ENCODE measurements at regions not wholly inside any gene's neighbourhood (a gene's known extent, or its start where the extent isn't known, plus 50 kb on each side); places are given as distances from the start of the nearest gene placed in this dataset.

DNA sequence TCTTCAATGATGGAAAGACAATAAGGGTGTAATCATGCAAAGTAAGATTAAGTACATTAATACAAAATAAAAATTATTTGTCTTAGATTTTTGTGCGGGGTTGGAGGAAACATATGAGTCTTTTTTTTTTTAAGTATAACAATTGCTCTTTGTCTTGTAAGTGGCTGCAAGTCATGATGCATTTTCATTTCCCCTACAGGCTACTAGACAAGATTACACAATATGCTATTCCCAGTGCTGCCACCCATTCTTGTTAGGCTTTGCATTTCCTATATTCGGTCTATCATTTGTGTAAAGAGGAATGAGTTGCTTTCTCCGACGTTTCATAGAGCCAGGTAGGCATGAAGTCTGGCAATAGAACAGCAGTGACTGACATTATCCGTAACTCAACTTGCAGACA is 294.2 kb upstream of the CYLC2 start:
- Histone ChIP-seq H3K9me3 (ENCODE audit: control insufficient read depth in 2 of 3, low read length in 3 of 3) (no peaks in the 10 kb centered on the region), H3K36me3 (ENCODE audit: control insufficient read depth in 2 of 3, insufficient read depth in 3 of 3, low read length in 3 of 3) (no peaks in the 10 kb centered on the region), H3K4me1 (ENCODE audit: control insufficient read depth in 2 of 2, insufficient read depth in 2 of 2, low read length in 2 of 2) (no peaks in the 10 kb centered on the region), H3K27me3 (ENCODE audit: control insufficient read depth in 2 of 2, insufficient read depth in 2 of 2, low read length in 2 of 2) (no peaks in the 10 kb centered on the region), H3K4me3 (ENCODE audit: low read length) (no peak overlapping the region), H3K27ac (ENCODE audit: low read depth, low read length) (no peak overlapping the region)
- ATAC-seq = no peak
- H3K9me3 Mint-ChIP-seq = peaks cover 0 to 10% (median 5%) of the 10 kb centered on the region in 11 donors
- CTCF ChIA-PET = no interaction called here
- no peak overlapping the region for H3K27ac Mint-ChIP-seq
- H3K4me3 Mint-ChIP-seq = no peak overlapping the region
- POLR2A ChIA-PET = no interaction called here
- no peaks in the 10 kb centered on the region for H3K4me1 Mint-ChIP-seq
- H3K36me3 Mint-ChIP-seq = no peaks in the 10 kb centered on the region
- H3K27me3 Mint-ChIP-seq = no peaks in the 10 kb centered on the region
- no peak for DNase-seq
- intact Hi-C loops (cut with micrococcal nuclease) = no loop called here

DNA sequence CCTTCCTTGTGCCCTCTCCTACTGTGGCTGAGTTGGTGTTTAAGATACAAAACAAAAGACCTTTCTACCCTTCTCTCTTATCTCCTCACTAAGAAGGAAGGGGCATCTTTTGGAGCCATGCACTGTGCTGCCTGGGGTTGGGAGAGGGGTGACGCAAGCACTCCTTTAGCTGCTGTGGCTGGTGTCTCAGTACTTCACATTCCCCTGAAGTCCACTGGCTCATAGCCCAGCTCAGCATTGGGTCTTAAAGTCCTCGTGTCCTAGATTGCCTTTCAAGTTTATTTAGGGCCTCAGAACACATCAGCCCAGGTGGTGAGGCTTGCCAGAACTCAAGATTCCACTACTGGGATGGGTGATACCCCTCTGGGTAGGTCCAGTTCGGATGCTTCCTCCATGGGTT is 325.9 kb upstream of the CYLC2 start:
- no peak overlapping the region for H3K27ac Mint-ChIP-seq
- H3K27ac ChIP-seq (ENCODE audit: low read depth, low read length) = no peak overlapping the region
- no peaks in the 10 kb centered on the region for H3K27me3 ChIP-seq (ENCODE audit: control insufficient read depth in 2 of 2, insufficient read depth in 2 of 2, low read length in 2 of 2)
- no peaks in the 10 kb centered on the region for H3K27me3 Mint-ChIP-seq
- intact Hi-C loops (cut with micrococcal nuclease) = no loop called here
- H3K4me1 ChIP-seq (ENCODE audit: control insufficient read depth in 2 of 2, insufficient read depth in 2 of 2, low read length in 2 of 2) = no peaks in the 10 kb centered on the region
- H3K4me3 Mint-ChIP-seq = no peak overlapping the region
- H3K36me3 Mint-ChIP-seq = no peaks in the 10 kb centered on the region
- peaks cover 0 to 12% (median 0%) of the 10 kb centered on the region in 11 donors for H3K9me3 Mint-ChIP-seq
- H3K4me3 ChIP-seq (ENCODE audit: low read length) = no peak overlapping the region
- H3K36me3 ChIP-seq (ENCODE audit: control insufficient read depth in 2 of 3, insufficient read depth in 3 of 3, low read length in 3 of 3) = no peaks in the 10 kb centered on the region
- ATAC-seq (no peak), DNase-seq (no peak)
- ChIA-PET POLR2A (no interaction called here), CTCF (no interaction called here)
- no peaks in the 10 kb centered on the region for H3K9me3 ChIP-seq (ENCODE audit: control insufficient read depth in 2 of 3, low read length in 3 of 3)
- H3K4me1 Mint-ChIP-seq = no peaks in the 10 kb centered on the region

DNA sequence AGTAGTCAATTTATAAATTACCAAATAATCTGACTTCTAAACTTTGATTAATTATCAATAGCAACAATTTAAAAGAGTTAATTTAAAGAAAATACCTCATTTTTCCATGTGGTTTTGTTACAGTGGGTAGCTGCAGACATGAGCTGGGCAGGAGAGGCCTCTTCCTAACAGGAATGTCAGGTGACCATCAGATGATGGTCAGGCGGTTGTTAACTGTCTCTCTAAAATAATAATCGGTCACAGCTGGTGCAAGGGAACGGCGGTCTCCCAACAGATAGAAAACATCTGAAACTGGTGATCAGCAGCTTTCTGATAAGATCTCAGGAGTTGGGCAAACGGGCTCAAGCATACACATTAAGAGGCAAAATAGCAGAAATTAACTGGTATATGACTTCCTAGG is 342.7 kb upstream of the CYLC2 start:
- Histone ChIP-seq H3K27ac (ENCODE audit: low read depth, low read length) (no peak overlapping the region), H3K27me3 (ENCODE audit: control insufficient read depth in 2 of 2, insufficient read depth in 2 of 2, low read length in 2 of 2) (no peaks in the 10 kb centered on the region), H3K36me3 (ENCODE audit: control insufficient read depth in 2 of 3, insufficient read depth in 3 of 3, low read length in 3 of 3) (no peaks in the 10 kb centered on the region), H3K4me1 (ENCODE audit: control insufficient read depth in 2 of 2, insufficient read depth in 2 of 2, low read length in 2 of 2) (no peaks in the 10 kb centered on the region), H3K9me3 (ENCODE audit: control insufficient read depth in 2 of 3, low read length in 3 of 3) (no peaks in the 10 kb centered on the region), H3K4me3 (ENCODE audit: low read length) (no peak overlapping the region)
- Mint-ChIP-seq H3K27ac (no peak overlapping the region), H3K4me3 (no peak overlapping the region), H3K36me3 (no peaks in the 10 kb centered on the region), H3K4me1 (no peaks in the 10 kb centered on the region), H3K27me3 (peaks cover 0 to 4% (median 0%) of the 10 kb centered on the region in 5 donors), H3K9me3 (peaks cover 0 to 7% (median 0%) of the 10 kb centered on the region in 11 donors)
- intact Hi-C loops (cut with micrococcal nuclease) = no loop called here
- ATAC-seq = no peak
- CTCF ChIA-PET = no interaction called here
- POLR2A ChIA-PET = no interaction called here
- DNase-seq = no peak

DNA sequence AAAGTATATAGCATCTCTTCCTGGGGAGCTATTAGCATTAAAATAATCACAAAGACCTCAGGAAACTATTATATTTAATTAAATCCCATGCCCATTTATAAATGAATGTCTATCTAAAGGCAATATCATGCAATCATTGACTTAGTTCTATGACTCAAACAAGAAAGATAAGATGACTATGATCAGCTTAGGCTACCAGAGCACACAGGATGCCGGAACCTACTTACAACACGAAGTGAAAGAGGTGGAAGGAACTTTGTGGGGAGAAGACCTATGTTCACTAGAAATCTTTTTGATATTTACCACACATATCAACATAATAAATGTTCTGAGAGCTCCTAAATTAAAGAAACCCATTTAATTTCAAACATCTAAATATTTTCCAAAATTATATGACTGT is 344.2 kb upstream of the CYLC2 start:
- Mint-ChIP-seq H3K27me3 (peaks cover 0 to 4% (median 0%) of the 10 kb centered on the region in 5 donors), H3K9me3 (peaks cover 0 to 7% (median 0%) of the 10 kb centered on the region in 11 donors), H3K27ac (no peak overlapping the region), H3K4me3 (no peak overlapping the region), H3K4me1 (no peaks in the 10 kb centered on the region), H3K36me3 (no peaks in the 10 kb centered on the region)
- ChIA-PET POLR2A (no interaction called here), CTCF (no interaction called here)
- DNase-seq (no peak), ATAC-seq (no peak)
- intact Hi-C loops (cut with micrococcal nuclease) = no loop called here
- H3K27ac ChIP-seq (ENCODE audit: low read depth, low read length) = no peak overlapping the region
- no peak overlapping the region for H3K4me3 ChIP-seq (ENCODE audit: low read length)
- H3K27me3 ChIP-seq (ENCODE audit: control insufficient read depth in 2 of 2, insufficient read depth in 2 of 2, low read length in 2 of 2) = no peaks in the 10 kb centered on the region
- H3K36me3 ChIP-seq (ENCODE audit: control insufficient read depth in 2 of 3, insufficient read depth in 3 of 3, low read length in 3 of 3) = no peaks in the 10 kb centered on the region
- H3K9me3 ChIP-seq (ENCODE audit: control insufficient read depth in 2 of 3, low read length in 3 of 3) = no peaks in the 10 kb centered on the region
- no peaks in the 10 kb centered on the region for H3K4me1 ChIP-seq (ENCODE audit: control insufficient read depth in 2 of 2, insufficient read depth in 2 of 2, low read length in 2 of 2)

DNA sequence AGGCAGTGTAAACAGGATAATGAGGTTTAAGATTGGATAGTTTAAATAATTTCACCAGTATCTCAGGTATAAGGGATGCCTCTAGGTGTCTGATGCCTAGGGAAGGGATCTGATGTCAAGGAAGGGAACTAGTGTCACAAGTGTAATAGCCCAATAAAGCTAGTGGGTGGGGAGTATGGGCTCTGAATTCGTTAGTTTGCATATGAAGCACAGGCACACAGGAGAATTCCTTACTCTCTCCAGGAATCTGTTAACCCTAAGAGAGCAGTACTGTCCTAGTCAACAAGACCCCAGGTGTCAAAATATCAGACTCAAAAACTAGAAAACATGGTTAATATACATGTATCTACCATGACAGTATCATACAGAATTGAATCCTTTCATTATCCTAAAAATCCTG is 352.5 kb upstream of the CYLC2 start:
- H3K4me1 ChIP-seq (ENCODE audit: control insufficient read depth in 2 of 2, insufficient read depth in 2 of 2, low read length in 2 of 2) = no peaks in the 10 kb centered on the region
- Mint-ChIP-seq H3K27me3 (no peaks in the 10 kb centered on the region), H3K4me1 (no peaks in the 10 kb centered on the region), H3K4me3 (no peak overlapping the region), H3K27ac (no peak overlapping the region), H3K36me3 (no peaks in the 10 kb centered on the region), H3K9me3 (peaks cover 0 to 5% (median 2%) of the 10 kb centered on the region in 11 donors)
- H3K9me3 ChIP-seq (ENCODE audit: control insufficient read depth in 2 of 3, low read length in 3 of 3) = no peaks in the 10 kb centered on the region
- intact Hi-C loops (cut with micrococcal nuclease) = no loop called here
- ATAC-seq = no peak
- H3K36me3 ChIP-seq (ENCODE audit: control insufficient read depth in 2 of 3, insufficient read depth in 3 of 3, low read length in 3 of 3) = no peaks in the 10 kb centered on the region
- no peak overlapping the region for H3K4me3 ChIP-seq (ENCODE audit: low read length)
- CTCF ChIA-PET = no interaction called here
- no peaks in the 10 kb centered on the region for H3K27me3 ChIP-seq (ENCODE audit: control insufficient read depth in 2 of 2, insufficient read depth in 2 of 2, low read length in 2 of 2)
- H3K27ac ChIP-seq (ENCODE audit: low read depth, low read length) = no peak overlapping the region
- POLR2A ChIA-PET = no interaction called here
- no peak for DNase-seq

DNA sequence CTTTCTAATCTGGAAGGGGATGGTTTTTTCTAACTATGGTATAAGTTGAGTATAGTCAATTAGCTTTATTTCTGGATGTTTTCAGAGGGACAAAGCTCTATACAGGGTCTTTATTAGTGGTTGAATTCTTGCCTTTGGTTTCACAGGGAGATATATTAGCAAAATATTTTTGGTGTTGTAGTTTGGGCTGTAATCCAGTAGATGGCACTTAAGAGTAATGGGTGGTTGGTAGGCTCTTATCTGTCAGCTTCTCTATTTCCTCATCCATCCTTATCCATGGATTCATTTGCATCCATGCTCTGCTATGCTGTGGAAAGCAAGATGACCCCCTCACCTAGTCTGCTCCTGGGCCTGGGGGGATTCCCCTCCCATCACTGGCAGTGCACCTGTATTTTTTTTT is 363.6 kb upstream of the CYLC2 start:
- Histone ChIP-seq H3K9me3 (ENCODE audit: control insufficient read depth in 2 of 3, low read length in 3 of 3) (no peaks in the 10 kb centered on the region), H3K4me1 (ENCODE audit: control insufficient read depth in 2 of 2, insufficient read depth in 2 of 2, low read length in 2 of 2) (no peaks in the 10 kb centered on the region), H3K36me3 (ENCODE audit: control insufficient read depth in 2 of 3, insufficient read depth in 3 of 3, low read length in 3 of 3) (no peaks in the 10 kb centered on the region), H3K27me3 (ENCODE audit: control insufficient read depth in 2 of 2, insufficient read depth in 2 of 2, low read length in 2 of 2) (no peaks in the 10 kb centered on the region), H3K27ac (ENCODE audit: low read depth, low read length) (no peak overlapping the region), H3K4me3 (ENCODE audit: low read length) (no peak overlapping the region)
- intact Hi-C loops (cut with micrococcal nuclease) = no loop called here
- no peaks in the 10 kb centered on the region for H3K4me1 Mint-ChIP-seq
- no peaks in the 10 kb centered on the region for H3K36me3 Mint-ChIP-seq
- POLR2A ChIA-PET = no interaction called here
- no peak overlapping the region for H3K27ac Mint-ChIP-seq
- H3K4me3 Mint-ChIP-seq = no peak overlapping the region
- CTCF ChIA-PET = no interaction called here
- ATAC-seq = no peak
- DNase-seq = no peak
- no peaks in the 10 kb centered on the region for H3K27me3 Mint-ChIP-seq
- H3K9me3 Mint-ChIP-seq = peaks cover 0 to 38% (median 6%) of the 10 kb centered on the region in 11 donors

DNA sequence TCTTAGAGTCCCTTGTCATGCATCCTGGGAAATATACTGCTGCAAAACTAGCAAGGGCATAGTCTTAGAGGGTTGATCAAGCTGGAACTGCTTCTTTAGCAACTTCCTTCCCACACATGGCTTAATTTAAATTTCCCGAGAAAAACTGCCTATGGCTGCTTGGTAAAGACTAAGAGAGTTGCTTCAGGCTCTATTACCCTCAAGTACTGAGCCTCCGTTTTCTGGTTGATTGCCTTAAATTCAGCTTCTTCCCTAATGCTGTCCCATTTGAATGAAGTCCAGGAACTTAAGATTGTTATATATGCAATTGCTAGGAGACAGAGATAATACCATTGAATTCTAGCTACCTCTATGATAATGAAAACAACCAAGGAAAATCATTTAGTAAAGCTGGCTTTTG is 385.7 kb upstream of the CYLC2 start:
- Histone ChIP-seq H3K9me3 (ENCODE audit: control insufficient read depth in 2 of 3, low read length in 3 of 3) (no peaks in the 10 kb centered on the region), H3K4me1 (ENCODE audit: control insufficient read depth in 2 of 2, insufficient read depth in 2 of 2, low read length in 2 of 2) (no peaks in the 10 kb centered on the region), H3K27ac (ENCODE audit: low read depth, low read length) (no peak overlapping the region), H3K27me3 (ENCODE audit: control insufficient read depth in 2 of 2, insufficient read depth in 2 of 2, low read length in 2 of 2) (no peaks in the 10 kb centered on the region), H3K4me3 (ENCODE audit: low read length) (no peak overlapping the region), H3K36me3 (ENCODE audit: control insufficient read depth in 2 of 3, insufficient read depth in 3 of 3, low read length in 3 of 3) (no peaks in the 10 kb centered on the region)
- Mint-ChIP-seq H3K27ac (no peak overlapping the region), H3K9me3 (peaks cover 0 to 17% (median 6%) of the 10 kb centered on the region in 11 donors), H3K4me3 (no peak overlapping the region), H3K4me1 (no peaks in the 10 kb centered on the region), H3K36me3 (no peaks in the 10 kb centered on the region), H3K27me3 (no peaks in the 10 kb centered on the region)
- intact Hi-C loops (cut with micrococcal nuclease) = no loop called here
- ChIA-PET POLR2A (no interaction called here), CTCF (no interaction called here)
- ATAC-seq = no peak
- DNase-seq = no peak
